Lower leg skin (tissue), 3 donors: ENCODE measurements at regions not wholly inside any gene's neighbourhood (a gene's known extent, or its start where the extent isn't known, plus 50 kb on each side); places are given as distances from the start of the nearest gene placed in this dataset.

Source experiments
- CTCF ChIP-seq, 3 donors: fragments of 450-650 bp; IDR thresholded peaks; one replicate each; pipeline ENCODE4 v1.5.1; 2016; ENCODE audit warnings: antibody characterized with exemption in 3 of 3, mild to moderate bottlenecking in 3 of 3, moderate library complexity in 2 of 3
- POLR2A ChIP-seq, 2 donors: fragments of 450-650 bp; IDR thresholded peaks; one replicate each; pipeline ENCODE4 v1.6.1; 2016 to 2017; ENCODE audit warnings: antibody characterized with exemption in 2 of 2, mild to moderate bottlenecking in 1 of 2, moderate library complexity in 1 of 2

- TF ChIP-seq POLR2A (IDR thresholded peaks at IDR 0.05), result no peak
- no peak for TF ChIP-seq CTCF (IDR thresholded peaks at IDR 0.05)
Measured at GRCh38 chr2:66749566-66749965, 314.6 kb downstream of the MEIS1 start.
